ENCODE measurements at regions not wholly inside any gene's neighbourhood (a gene's known extent, or its start where the extent isn't known, plus 50 kb on each side); places are given as distances from the start of the nearest gene placed in this dataset.

DNA sequence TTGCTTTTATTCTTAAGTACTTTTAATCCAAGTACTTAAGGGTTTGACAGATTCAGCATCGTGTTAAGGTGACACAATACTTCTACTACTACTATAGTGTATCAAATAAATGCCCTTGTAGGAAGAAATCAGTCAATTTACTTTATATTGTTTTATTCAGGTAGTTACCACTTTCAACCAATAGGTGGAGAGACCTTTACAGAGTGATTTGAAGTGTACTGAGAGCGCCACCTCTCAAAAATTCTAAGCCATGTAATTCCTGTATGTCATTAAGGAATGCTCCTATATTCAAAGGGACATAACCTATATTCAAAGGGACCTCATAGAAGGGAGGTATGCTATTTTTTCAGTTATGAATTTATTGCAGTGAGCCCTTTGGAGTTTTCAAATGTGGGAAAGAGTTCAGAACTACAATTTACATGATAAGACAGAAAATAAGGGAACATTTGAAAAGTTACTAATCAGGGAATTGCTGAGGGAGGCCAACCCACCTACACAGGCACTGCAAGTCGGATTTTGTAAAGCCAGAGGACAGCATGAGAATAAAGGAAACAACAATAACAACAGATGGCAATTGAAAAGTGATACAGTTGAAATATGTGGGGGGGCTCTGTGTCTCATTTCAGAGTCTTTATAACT, 955.6 kb downstream of the TBC1D32 start:
- no peaks in the 10 kb centered on the region for H3F3A ChIP-seq (replicated peaks; ENCODE audit: insufficient read depth)
- H3K79me2 ChIP-seq (ENCODE audit: insufficient read depth), result no peaks in the 10 kb centered on the region
- no peaks in the 10 kb centered on the region for H3K36me3 ChIP-seq (replicated peaks in 1 of 2; ENCODE audit: control insufficient read depth in 1 of 2, insufficient read depth in 2 of 2, low read length in 1 of 2)
- no peak overlapping the region for H3K27ac ChIP-seq (ENCODE audit: low read depth in 2 of 2, low read length in 1 of 2)
- no peak overlapping the region for H3K4me2 ChIP-seq
- ChIA-PET CTCF (interaction anchor here (1.0 kb wide), 1 partner anchor 180 kb away, joined by 3 read pairs; no protein-coding TSS in a partner anchor), POLR2A (no interaction called here)
- no peaks in the 10 kb centered on the region; a peak in 1 of 4 replicates for H3K4me1 ChIP-seq (ENCODE audit: control insufficient read depth in 1 of 2, insufficient read depth in 2 of 2, low read depth in 1 of 2, low read length in 1 of 2)
- H2AFZ ChIP-seq (ENCODE audit: low read depth), result no peak overlapping the region
- no peak overlapping the region; a peak in 1 of 4 replicates for H3K4me3 ChIP-seq (ENCODE audit: low read depth in 2 of 2, low read length in 1 of 2)
- no peaks in the 10 kb centered on the region for H3K27me3 ChIP-seq (ENCODE audit: insufficient read depth)
- H4K20me1 ChIP-seq (ENCODE audit: insufficient read depth), result no peaks in the 10 kb centered on the region
- DNase-seq, result peak; percentile 28
- TF ChIP-seq NRF1 (IDR thresholded peaks at IDR 0.05; ENCODE audit: low read depth, low read length), result no peak
- TF ChIP-seq MEF2A (IDR thresholded peaks at IDR 0.05; ENCODE audit: borderline replicate concordance, low read depth), result no peak
- TF ChIP-seq, protein P1, sequence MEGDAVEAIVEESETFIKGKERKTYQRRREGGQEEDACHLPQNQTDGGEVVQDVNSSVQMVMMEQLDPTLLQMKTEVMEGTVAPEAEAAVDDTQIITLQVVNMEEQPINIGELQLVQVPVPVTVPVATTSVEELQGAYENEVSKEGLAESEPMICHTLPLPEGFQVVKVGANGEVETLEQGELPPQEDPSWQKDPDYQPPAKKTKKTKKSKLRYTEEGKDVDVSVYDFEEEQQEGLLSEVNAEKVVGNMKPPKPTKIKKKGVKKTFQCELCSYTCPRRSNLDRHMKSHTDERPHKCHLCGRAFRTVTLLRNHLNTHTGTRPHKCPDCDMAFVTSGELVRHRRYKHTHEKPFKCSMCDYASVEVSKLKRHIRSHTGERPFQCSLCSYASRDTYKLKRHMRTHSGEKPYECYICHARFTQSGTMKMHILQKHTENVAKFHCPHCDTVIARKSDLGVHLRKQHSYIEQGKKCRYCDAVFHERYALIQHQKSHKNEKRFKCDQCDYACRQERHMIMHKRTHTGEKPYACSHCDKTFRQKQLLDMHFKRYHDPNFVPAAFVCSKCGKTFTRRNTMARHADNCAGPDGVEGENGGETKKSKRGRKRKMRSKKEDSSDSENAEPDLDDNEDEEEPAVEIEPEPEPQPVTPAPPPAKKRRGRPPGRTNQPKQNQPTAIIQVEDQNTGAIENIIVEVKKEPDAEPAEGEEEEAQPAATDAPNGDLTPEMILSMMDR (IDR thresholded peaks at IDR 0.05), result peak; percentile 74
- no peak for TF ChIP-seq FOSL2 (IDR thresholded peaks at IDR 0.05; ENCODE audit: borderline replicate concordance, low read depth)
- no peak for TF ChIP-seq USF2 (IDR thresholded peaks at IDR 0.05; ENCODE audit: borderline replicate concordance, low read depth, low read length)
- TF ChIP-seq JUND (IDR thresholded peaks at IDR 0.05), result no peak
- TF ChIP-seq SMC3 (IDR thresholded peaks at IDR 0.05; ENCODE audit: low read depth, low read length), result peak; percentile 51
- no peak for TF ChIP-seq FOXJ3 (CRISPR knock-in tag; IDR thresholded peaks at IDR 0.05)
- peak; percentile 15; the same call in 1 of the 2 replicates for TF ChIP-seq RCOR1 (IDR thresholded peaks at IDR 0.05; ENCODE audit: low read length)
- no peak for TF ChIP-seq TCF12 (IDR thresholded peaks at IDR 0.05)
- peak; percentile 80 for TF ChIP-seq RAD21 (IDR thresholded peaks at IDR 0.05; ENCODE audit: low read length)
- TF ChIP-seq, protein P2, sequence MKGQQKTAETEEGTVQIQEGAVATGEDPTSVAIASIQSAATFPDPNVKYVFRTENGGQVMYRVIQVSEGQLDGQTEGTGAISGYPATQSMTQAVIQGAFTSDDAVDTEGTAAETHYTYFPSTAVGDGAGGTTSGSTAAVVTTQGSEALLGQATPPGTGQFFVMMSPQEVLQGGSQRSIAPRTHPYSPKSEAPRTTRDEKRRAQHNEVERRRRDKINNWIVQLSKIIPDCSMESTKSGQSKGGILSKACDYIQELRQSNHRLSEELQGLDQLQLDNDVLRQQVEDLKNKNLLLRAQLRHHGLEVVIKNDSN (IDR thresholded peaks at IDR 0.05; ENCODE audit: borderline replicate concordance, low read depth), result no peak
- no peaks in the 10 kb centered on the region for H3K9me3 ChIP-seq
- H3K9ac ChIP-seq, result no peak overlapping the region
- 29% methylated on average over 3 of the region's 3 CpGs for WGBS (ENCODE audit: low lambda C conversion rate)
- H3K9me2 ChIP-seq, result no peaks in the 10 kb centered on the region

- Histone ChIP-seq H3K27me3 (ENCODE audit: insufficient read depth) (no peaks in the 10 kb centered on the region), H3K4me1 (ENCODE audit: control insufficient read depth in 1 of 2, insufficient read depth in 2 of 2, low read depth in 1 of 2, low read length in 1 of 2) (no peaks in the 10 kb centered on the region; a peak in 1 of 4 replicates), H3K4me3 (ENCODE audit: low read depth in 2 of 2, low read length in 1 of 2) (no peak overlapping the region), H3F3A (replicated peaks; ENCODE audit: insufficient read depth) (no peaks in the 10 kb centered on the region), H2AFZ (ENCODE audit: low read depth) (no peak overlapping the region), H3K36me3 (replicated peaks in 1 of 2; ENCODE audit: control insufficient read depth in 1 of 2, insufficient read depth in 2 of 2, low read length in 1 of 2) (no peaks in the 10 kb centered on the region), H3K4me2 (no peak overlapping the region), H4K20me1 (ENCODE audit: insufficient read depth) (no peaks in the 10 kb centered on the region), H3K9me3 (no peaks in the 10 kb centered on the region), H3K9me2 (no peaks in the 10 kb centered on the region; the same call in 1 of the 2 replicates), H3K27ac (ENCODE audit: low read depth in 2 of 2, low read length in 1 of 2) (no peak overlapping the region), H3K79me2 (ENCODE audit: insufficient read depth) (no peaks in the 10 kb centered on the region), H3K9ac (no peak overlapping the region)
- no peak for DNase-seq
- TF ChIP-seq TCF12 (IDR thresholded peaks at IDR 0.05) (no peak), NRF1 (IDR thresholded peaks at IDR 0.05; ENCODE audit: low read depth, low read length) (no peak), MXI1 (IDR thresholded peaks at IDR 0.05; ENCODE audit: low read depth, low read length) (no peak), TAF1 (IDR thresholded peaks at IDR 0.05; ENCODE audit: borderline replicate concordance, low read depth, low read length) (no peak), FOXJ3 (CRISPR knock-in tag; IDR thresholded peaks at IDR 0.05) (no peak), POLR2AphosphoS5 (IDR thresholded peaks at IDR 0.05; ENCODE audit: low read depth, low read length) (no peak), ELF1 (IDR thresholded peaks at IDR 0.05) (no peak), JUND (IDR thresholded peaks at IDR 0.05) (no peak), SIN3A (IDR thresholded peaks at IDR 0.05; ENCODE audit: borderline replicate concordance, low read depth, low read length) (no peak), RAD21 (IDR thresholded peaks at IDR 0.05; ENCODE audit: low read length) (no peak)
- TF ChIP-seq, protein P3, sequence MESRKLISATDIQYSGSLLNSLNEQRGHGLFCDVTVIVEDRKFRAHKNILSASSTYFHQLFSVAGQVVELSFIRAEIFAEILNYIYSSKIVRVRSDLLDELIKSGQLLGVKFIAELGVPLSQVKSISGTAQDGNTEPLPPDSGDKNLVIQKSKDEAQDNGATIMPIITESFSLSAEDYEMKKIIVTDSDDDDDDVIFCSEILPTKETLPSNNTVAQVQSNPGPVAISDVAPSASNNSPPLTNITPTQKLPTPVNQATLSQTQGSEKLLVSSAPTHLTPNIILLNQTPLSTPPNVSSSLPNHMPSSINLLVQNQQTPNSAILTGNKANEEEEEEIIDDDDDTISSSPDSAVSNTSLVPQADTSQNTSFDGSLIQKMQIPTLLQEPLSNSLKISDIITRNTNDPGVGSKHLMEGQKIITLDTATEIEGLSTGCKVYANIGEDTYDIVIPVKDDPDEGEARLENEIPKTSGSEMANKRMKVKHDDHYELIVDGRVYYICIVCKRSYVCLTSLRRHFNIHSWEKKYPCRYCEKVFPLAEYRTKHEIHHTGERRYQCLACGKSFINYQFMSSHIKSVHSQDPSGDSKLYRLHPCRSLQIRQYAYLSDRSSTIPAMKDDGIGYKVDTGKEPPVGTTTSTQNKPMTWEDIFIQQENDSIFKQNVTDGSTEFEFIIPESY (IDR thresholded peaks at IDR 0.05; ENCODE audit: borderline replicate concordance, low read depth), result no peak
- TF ChIP-seq, protein P2 (IDR thresholded peaks at IDR 0.05; ENCODE audit: borderline replicate concordance, low read depth), result no peak
- TF ChIP-seq, protein P4, sequence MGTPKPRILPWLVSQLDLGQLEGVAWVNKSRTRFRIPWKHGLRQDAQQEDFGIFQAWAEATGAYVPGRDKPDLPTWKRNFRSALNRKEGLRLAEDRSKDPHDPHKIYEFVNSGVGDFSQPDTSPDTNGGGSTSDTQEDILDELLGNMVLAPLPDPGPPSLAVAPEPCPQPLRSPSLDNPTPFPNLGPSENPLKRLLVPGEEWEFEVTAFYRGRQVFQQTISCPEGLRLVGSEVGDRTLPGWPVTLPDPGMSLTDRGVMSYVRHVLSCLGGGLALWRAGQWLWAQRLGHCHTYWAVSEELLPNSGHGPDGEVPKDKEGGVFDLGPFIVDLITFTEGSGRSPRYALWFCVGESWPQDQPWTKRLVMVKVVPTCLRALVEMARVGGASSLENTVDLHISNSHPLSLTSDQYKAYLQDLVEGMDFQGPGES (IDR thresholded peaks at IDR 0.05; ENCODE audit: low read depth, low read length), result no peak
- CTCF ChIA-PET, result no interaction called here
- WGBS (ENCODE audit: low lambda C conversion rate), result 48% methylated on average over 2 of the region's 2 CpGs
- POLR2A ChIA-PET, result no interaction called here
Observed at GRCh38 chr6:120373185-120373584, 961.1 kb downstream of the TBC1D32 start.
